ENCODE measurements at regions not wholly inside any gene's neighbourhood (a gene's known extent, or its start where the extent isn't known, plus 50 kb on each side); places are given as distances from the start of the nearest gene placed in this dataset.

DNA sequence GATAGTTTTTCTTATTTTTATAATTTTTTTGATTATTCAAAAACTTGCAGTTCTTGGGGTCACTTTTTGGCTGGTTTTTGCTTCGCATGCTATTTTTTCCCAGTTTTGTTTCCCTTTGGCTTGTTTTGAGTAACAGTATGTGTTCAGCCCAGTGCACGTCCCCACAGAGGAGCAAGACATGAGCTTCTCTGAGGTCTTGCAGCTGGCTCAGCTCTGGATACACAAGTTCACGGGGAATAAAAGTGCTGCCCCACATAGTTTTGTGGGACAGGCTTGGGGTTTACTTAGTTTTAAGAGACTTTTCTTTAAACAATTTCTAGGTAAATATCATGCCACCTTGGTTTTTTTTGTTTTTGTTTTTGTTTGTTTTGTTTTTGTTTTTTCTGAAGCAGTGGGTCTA lies 297.8 kb upstream of the IRX1 start:
- no peak overlapping the region for H3K9ac ChIP-seq (ENCODE audit: insufficient read depth, low read length)
- no peak for DNase-seq (ENCODE audit: low read depth in 2 of 2)
- no peaks in the 10 kb centered on the region for H3K79me2 ChIP-seq (ENCODE audit: control insufficient read depth, insufficient read depth, low read length)
- H3K4me3 ChIP-seq (replicated peaks in 1 of 4; ENCODE audit: control extremely low read depth in 1 of 4, insufficient read depth in 1 of 4, low read depth in 3 of 4, low read length in 4 of 4), result no peak overlapping the region
- H4K20me1 ChIP-seq (ENCODE audit: control insufficient read depth, extremely low read depth, insufficient read depth, low read length), result no peaks in the 10 kb centered on the region
- H3K4me2 ChIP-seq (ENCODE audit: extremely low read depth, insufficient read depth, low read length), result no peak overlapping the region
- H3K4me1 ChIP-seq (ENCODE audit: control insufficient read depth, extremely low read depth, insufficient read depth, low read length), result no peaks in the 10 kb centered on the region
- no peaks in the 10 kb centered on the region for H3K27me3 ChIP-seq (ENCODE audit: control insufficient read depth, insufficient read depth, low read length)
- H3K27ac ChIP-seq (ENCODE audit: insufficient read depth, low read length), result no peak overlapping the region
- no peaks in the 10 kb centered on the region for H3K9me3 ChIP-seq (ENCODE audit: control insufficient read depth, insufficient read depth, low read depth, low read length)
- TF ChIP-seq EZH2 (IDR thresholded peaks at IDR 0.05; ENCODE audit: low read length, missing control alignments), result no peak
- TF ChIP-seq, protein P1, sequence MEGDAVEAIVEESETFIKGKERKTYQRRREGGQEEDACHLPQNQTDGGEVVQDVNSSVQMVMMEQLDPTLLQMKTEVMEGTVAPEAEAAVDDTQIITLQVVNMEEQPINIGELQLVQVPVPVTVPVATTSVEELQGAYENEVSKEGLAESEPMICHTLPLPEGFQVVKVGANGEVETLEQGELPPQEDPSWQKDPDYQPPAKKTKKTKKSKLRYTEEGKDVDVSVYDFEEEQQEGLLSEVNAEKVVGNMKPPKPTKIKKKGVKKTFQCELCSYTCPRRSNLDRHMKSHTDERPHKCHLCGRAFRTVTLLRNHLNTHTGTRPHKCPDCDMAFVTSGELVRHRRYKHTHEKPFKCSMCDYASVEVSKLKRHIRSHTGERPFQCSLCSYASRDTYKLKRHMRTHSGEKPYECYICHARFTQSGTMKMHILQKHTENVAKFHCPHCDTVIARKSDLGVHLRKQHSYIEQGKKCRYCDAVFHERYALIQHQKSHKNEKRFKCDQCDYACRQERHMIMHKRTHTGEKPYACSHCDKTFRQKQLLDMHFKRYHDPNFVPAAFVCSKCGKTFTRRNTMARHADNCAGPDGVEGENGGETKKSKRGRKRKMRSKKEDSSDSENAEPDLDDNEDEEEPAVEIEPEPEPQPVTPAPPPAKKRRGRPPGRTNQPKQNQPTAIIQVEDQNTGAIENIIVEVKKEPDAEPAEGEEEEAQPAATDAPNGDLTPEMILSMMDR (conservative IDR thresholded peaks at IDR 0.05 in 1 of 2, IDR thresholded peaks at IDR 0.05 in 1 of 2; ENCODE audit: low read depth in 1 of 2, low read length in 2 of 2), result no peak
- no peak overlapping the region for H2AFZ ChIP-seq (ENCODE audit: low read length)
- H3K36me3 ChIP-seq (ENCODE audit: control insufficient read depth, insufficient read depth, low read length), result no peaks in the 10 kb centered on the region

DNA sequence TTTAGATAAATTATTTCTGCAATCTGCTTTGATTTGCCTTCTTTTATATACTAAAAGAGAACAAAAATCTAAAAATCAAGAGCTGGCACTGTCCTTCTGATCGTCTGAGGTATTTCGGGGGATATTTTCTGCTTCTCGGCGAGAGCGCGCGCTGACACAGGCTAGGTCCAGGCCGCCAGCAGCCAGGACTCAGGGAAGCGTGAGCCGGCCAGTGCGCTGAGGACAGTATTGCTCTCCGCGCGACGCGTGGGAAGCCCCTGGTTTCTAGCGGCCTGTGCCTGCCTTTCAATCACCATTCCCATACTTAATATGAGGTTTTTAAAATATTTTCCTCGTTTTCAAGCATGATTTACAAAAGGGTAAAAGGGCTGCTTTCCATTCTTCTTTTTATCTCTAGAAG lies 307.3 kb upstream of the IRX1 start:
- TF ChIP-seq, protein P1 (conservative IDR thresholded peaks at IDR 0.05 in 1 of 2, IDR thresholded peaks at IDR 0.05 in 1 of 2; ENCODE audit: low read depth in 1 of 2, low read length in 2 of 2), result no peak
- TF ChIP-seq EZH2 (IDR thresholded peaks at IDR 0.05; ENCODE audit: low read length, missing control alignments), result no peak
- Histone ChIP-seq H3K9me3 (ENCODE audit: control insufficient read depth, insufficient read depth, low read depth, low read length) (no peaks in the 10 kb centered on the region), H4K20me1 (ENCODE audit: control insufficient read depth, extremely low read depth, insufficient read depth, low read length) (no peaks in the 10 kb centered on the region), H3K4me3 (replicated peaks in 1 of 4; ENCODE audit: control extremely low read depth in 1 of 4, insufficient read depth in 1 of 4, low read depth in 3 of 4, low read length in 4 of 4) (no peak overlapping the region), H3K27me3 (ENCODE audit: control insufficient read depth, insufficient read depth, low read length) (no peaks in the 10 kb centered on the region), H3K9ac (ENCODE audit: insufficient read depth, low read length) (no peak overlapping the region), H3K27ac (ENCODE audit: insufficient read depth, low read length) (no peak overlapping the region), H3K4me1 (ENCODE audit: control insufficient read depth, extremely low read depth, insufficient read depth, low read length) (no peaks in the 10 kb centered on the region), H2AFZ (ENCODE audit: low read length) (no peak overlapping the region), H3K36me3 (ENCODE audit: control insufficient read depth, insufficient read depth, low read length) (no peaks in the 10 kb centered on the region), H3K4me2 (ENCODE audit: extremely low read depth, insufficient read depth, low read length) (no peak overlapping the region), H3K79me2 (ENCODE audit: control insufficient read depth, insufficient read depth, low read length) (no peaks in the 10 kb centered on the region)
- DNase-seq (ENCODE audit: low read depth in 2 of 2), result no peak

DNA sequence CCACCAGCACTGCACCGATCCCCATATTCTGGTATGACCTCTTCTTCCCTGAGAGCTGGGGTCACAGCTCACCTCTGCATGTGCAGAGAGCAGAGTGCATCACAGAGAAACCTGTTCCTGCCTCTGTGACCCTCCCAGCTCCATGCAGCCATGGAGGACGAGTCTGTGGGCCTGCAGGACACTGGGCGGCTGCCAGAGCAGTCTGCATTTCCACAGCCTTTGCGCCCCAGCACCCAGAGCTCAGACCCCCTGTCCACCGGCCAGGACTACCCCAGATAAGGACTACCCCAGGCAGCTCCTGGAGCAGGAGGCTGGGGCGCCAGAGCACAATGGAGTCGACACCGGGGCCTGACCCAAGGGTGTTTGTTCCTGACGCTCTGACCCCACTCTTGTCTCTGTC lies 308.1 kb upstream of the IRX1 start:
- Histone ChIP-seq H3K4me3 (replicated peaks in 1 of 4; ENCODE audit: control extremely low read depth in 1 of 4, insufficient read depth in 1 of 4, low read depth in 3 of 4, low read length in 4 of 4) (no peak overlapping the region), H4K20me1 (ENCODE audit: control insufficient read depth, extremely low read depth, insufficient read depth, low read length) (no peaks in the 10 kb centered on the region), H3K4me1 (ENCODE audit: control insufficient read depth, extremely low read depth, insufficient read depth, low read length) (no peaks in the 10 kb centered on the region), H3K27me3 (ENCODE audit: control insufficient read depth, insufficient read depth, low read length) (no peaks in the 10 kb centered on the region), H3K4me2 (ENCODE audit: extremely low read depth, insufficient read depth, low read length) (no peak overlapping the region), H3K27ac (ENCODE audit: insufficient read depth, low read length) (no peak overlapping the region), H3K9me3 (ENCODE audit: control insufficient read depth, insufficient read depth, low read depth, low read length) (no peaks in the 10 kb centered on the region), H3K79me2 (ENCODE audit: control insufficient read depth, insufficient read depth, low read length) (no peaks in the 10 kb centered on the region), H2AFZ (ENCODE audit: low read length) (no peak overlapping the region), H3K9ac (ENCODE audit: insufficient read depth, low read length) (no peak overlapping the region), H3K36me3 (ENCODE audit: control insufficient read depth, insufficient read depth, low read length) (no peaks in the 10 kb centered on the region)
- no peak for TF ChIP-seq EZH2 (IDR thresholded peaks at IDR 0.05; ENCODE audit: low read length, missing control alignments)
- TF ChIP-seq, protein P1 (conservative IDR thresholded peaks at IDR 0.05 in 1 of 2, IDR thresholded peaks at IDR 0.05 in 1 of 2; ENCODE audit: low read depth in 1 of 2, low read length in 2 of 2), result no peak
- no peak for DNase-seq (ENCODE audit: low read depth in 2 of 2)
